Endothelial cell (in vitro differentiated cells): ENCODE measurements at regions not wholly inside any gene's neighbourhood (a gene's known extent, or its start where the extent isn't known, plus 50 kb on each side); places are given as distances from the start of the nearest gene placed in this dataset.

Experiments used
- DNase-seq: peaks from one replicate; pipeline ENCODE4 v3.0.0; 2021; ENCODE audit warnings: low spot score
- H3K27ac Mint-ChIP-seq: one replicate; pipeline ENCODE4 v1.8.0; 2021; ENCODE audit warnings: mixed read lengths, inconsistent platforms; ENCODE audit not compliant: unreplicated experiment
- H3K27me3 Mint-ChIP-seq: one replicate; pipeline ENCODE4 v1.8.0; 2021; ENCODE audit warnings: mild to moderate bottlenecking, moderate library complexity, mixed read lengths, inconsistent platforms; ENCODE audit not compliant: unreplicated experiment
- H3K36me3 Mint-ChIP-seq: one replicate; pipeline ENCODE4 v1.8.0; 2021; ENCODE audit warnings: mild to moderate bottlenecking, low read depth, mixed read lengths, inconsistent platforms; ENCODE audit not compliant: unreplicated experiment
- H3K4me1 Mint-ChIP-seq: one replicate; pipeline ENCODE4 v1.8.0; 2021; ENCODE audit warnings: mild to moderate bottlenecking, mixed read lengths, inconsistent platforms; ENCODE audit not compliant: unreplicated experiment
- H3K4me3 Mint-ChIP-seq: one replicate; pipeline ENCODE4 v1.8.0; 2021; ENCODE audit warnings: mild to moderate bottlenecking, mixed read lengths, inconsistent platforms; ENCODE audit not compliant: unreplicated experiment
- H3K9me3 Mint-ChIP-seq: one replicate; pipeline ENCODE4 v1.8.0; 2021; ENCODE audit warnings: mixed read lengths, inconsistent platforms; ENCODE audit not compliant: unreplicated experiment
- CTCF ChIP-seq: fragments of 200-600 bp; sonication (generic); IDR thresholded peaks from one replicate; pipeline ENCODE4 v1.5.0; 2021; ENCODE audit warnings: antibody characterized with exemption; ENCODE audit not compliant: unreplicated experiment

GRCh38 chr2:182587831-182588230 lies 128.2 kb upstream of the DNAJC10 start:
- no peak overlapping the region for H3K4me3 Mint-ChIP-seq
- no peak for DNase-seq
- no peaks in the 10 kb centered on the region for H3K36me3 Mint-ChIP-seq
- peaks cover 4% of the 10 kb centered on the region for H3K4me1 Mint-ChIP-seq
- H3K27me3 Mint-ChIP-seq = no peaks in the 10 kb centered on the region
- no peaks in the 10 kb centered on the region for H3K9me3 Mint-ChIP-seq
- H3K27ac Mint-ChIP-seq = no peak overlapping the region
- TF ChIP-seq CTCF = no peak

- Mint-ChIP-seq H3K27me3 (no peaks in the 10 kb centered on the region), H3K4me3 (no peak overlapping the region), H3K9me3 (no peaks in the 10 kb centered on the region), H3K36me3 (no peaks in the 10 kb centered on the region), H3K4me1 (peaks cover 4% of the 10 kb centered on the region), H3K27ac (no peak overlapping the region)
- no peak for TF ChIP-seq CTCF
- no peak for DNase-seq
Observed at GRCh38 chr2:182589121-182589520, 126.9 kb upstream of the DNAJC10 start.

DNA sequence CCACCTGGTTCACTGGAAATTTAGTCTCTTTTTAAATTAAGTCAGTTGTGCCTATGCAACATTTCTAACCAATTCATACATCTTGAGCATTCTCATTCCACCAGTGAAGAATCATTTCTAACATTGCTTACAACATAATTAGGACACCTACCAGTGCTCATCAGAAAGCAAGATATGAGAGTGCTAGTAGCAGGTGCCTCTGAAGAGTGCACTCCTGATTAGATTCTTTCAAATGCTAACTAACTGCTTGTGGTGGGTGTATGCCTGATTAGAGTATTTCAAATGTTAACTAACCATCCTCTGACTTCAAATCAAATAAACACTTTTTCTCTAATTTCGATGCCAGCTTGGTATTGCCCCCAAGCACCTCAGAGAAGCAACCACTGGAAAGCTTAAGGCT lies 124.3 kb upstream of the DNAJC10 start:
- no peaks in the 10 kb centered on the region for H3K36me3 Mint-ChIP-seq
- H3K4me1 Mint-ChIP-seq = peaks cover 4% of the 10 kb centered on the region
- H3K27me3 Mint-ChIP-seq = no peaks in the 10 kb centered on the region
- H3K27ac Mint-ChIP-seq = no peak overlapping the region
- H3K4me3 Mint-ChIP-seq = no peak overlapping the region
- DNase-seq = no peak
- no peak for TF ChIP-seq CTCF
- no peaks in the 10 kb centered on the region for H3K9me3 Mint-ChIP-seq

DNA sequence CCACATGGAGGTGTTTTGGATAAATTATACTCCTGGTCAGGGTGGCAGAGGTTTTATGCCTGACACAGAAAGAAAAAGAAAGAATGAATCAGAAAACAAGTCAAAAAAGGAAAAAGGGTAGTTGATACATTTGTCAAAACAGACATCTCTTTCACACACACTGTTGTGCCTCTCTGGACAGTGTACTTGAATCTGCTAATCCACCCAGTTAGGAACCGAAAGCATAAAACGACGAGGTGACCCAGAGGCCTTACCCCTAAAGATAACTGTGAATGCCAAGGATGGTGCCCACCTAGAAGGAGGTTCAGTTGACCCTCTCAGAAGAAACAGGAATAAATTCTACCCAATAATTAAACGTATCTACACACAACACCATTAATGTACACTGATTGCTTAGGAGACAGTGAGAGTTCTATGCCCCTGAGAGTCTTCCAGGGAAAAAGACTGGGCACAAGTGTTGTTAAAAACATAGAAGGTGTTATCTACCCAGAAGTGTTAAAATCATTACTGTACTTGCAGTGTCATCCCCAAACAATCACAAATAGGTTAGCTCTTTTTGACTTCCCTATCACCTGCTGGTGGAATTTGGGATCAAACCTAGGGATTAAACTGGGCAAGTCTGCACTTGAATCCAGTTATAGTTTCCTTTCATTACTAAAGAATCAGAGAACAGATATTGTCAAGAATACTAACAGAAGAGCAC lies 123.2 kb upstream of the DNAJC10 start:
- Mint-ChIP-seq H3K9me3 (no peaks in the 10 kb centered on the region), H3K4me3 (no peak overlapping the region), H3K4me1 (peaks cover 4% of the 10 kb centered on the region)

More for the DNA sequence above, 123.2 kb upstream of the DNAJC10 start:
- H3K27ac Mint-ChIP-seq = no peak overlapping the region
- H3K27me3 Mint-ChIP-seq = no peaks in the 10 kb centered on the region
- no peak for DNase-seq
- peak; percentile 30 for TF ChIP-seq CTCF
- no peaks in the 10 kb centered on the region for H3K36me3 Mint-ChIP-seq
